ENCODE measurements at regions not wholly inside any gene's neighbourhood (a gene's known extent, or its start where the extent isn't known, plus 50 kb on each side); places are given as distances from the start of the nearest gene placed in this dataset.

GRCh38 chr1:244201750-244202149 lies 150.7 kb downstream of the ZBTB18 start:
- ChIA-PET SMC1A (ENCODE audit: uncharacterized antibody, unreplicated experiment) (interaction anchor here (1.3 kb wide), 1 partner anchor 213 kb away, joined by 3 read pairs; no protein-coding TSS in a partner anchor), CTCF (no interaction called here), RAD21 (ENCODE audit: unreplicated experiment) (no interaction called here), POLR2A (no interaction called here)
- H3K27ac ChIP-seq (ENCODE audit: control insufficient read depth, insufficient read depth) = no peak overlapping the region
- in situ Hi-C loops (cut with MboI) = no loop called here
- FAIRE-seq (no peak), ATAC-seq (no peak), DNase-seq (ENCODE audit: low read depth, low spot score) (no peak)
- WGBS (ENCODE audit: insufficient coverage, insufficient replicate concordance, low lambda C conversion rate, missing lambda C conversion rate) = 19% methylated on average over 8 of the region's 8 CpGs
- H3K4me1 ChIP-seq (ENCODE audit: control insufficient read depth, insufficient read depth, low read length) = no peaks in the 10 kb centered on the region
- TF ChIP-seq SP1 (IDR thresholded peaks at IDR 0.05; ENCODE audit: low read depth, low read length) (no peak), FOXK2 (IDR thresholded peaks at IDR 0.05) (no peak), POLR2AphosphoS2 (IDR thresholded peaks at IDR 0.05; ENCODE audit: low read depth, low read length) (no peak), NFIC (IDR thresholded peaks at IDR 0.05; ENCODE audit: low read depth, low read length) (no peak), ATF7 (IDR thresholded peaks at IDR 0.05; ENCODE audit: low read depth) (no peak), GABPA (IDR thresholded peaks at IDR 0.05; ENCODE audit: low read depth) (no peak)
- no peaks in the 10 kb centered on the region for H3K79me2 ChIP-seq (ENCODE audit: control insufficient read depth, insufficient read depth, low read length)
- H4K20me1 ChIP-seq (ENCODE audit: control insufficient read depth, insufficient read depth) = no peaks in the 10 kb centered on the region
- no TSS peak for BruUV-seq (replicated peaks)
- H3K9ac ChIP-seq (ENCODE audit: control insufficient read depth, insufficient read depth, low read length) = no peak overlapping the region
- H3K9me3 ChIP-seq (replicated peaks; ENCODE audit: control insufficient read depth, insufficient read depth, low read length) = no peaks in the 10 kb centered on the region
- peaks cover 1 to 2% of the 10 kb centered on the region in 2 experiments; a peak in 3 of 4 replicates for H3K27me3 ChIP-seq (replicated peaks in 1 of 2; ENCODE audit: control insufficient read depth in 2 of 2, insufficient read depth in 2 of 2, low read length in 1 of 2)
- no peaks in the 10 kb centered on the region for H3K36me3 ChIP-seq (ENCODE audit: control insufficient read depth in 2 of 2, insufficient read depth in 2 of 2, low read length in 1 of 2)
- no peak overlapping the region for H3K4me3 ChIP-seq
- H3K4me2 ChIP-seq (ENCODE audit: control insufficient read depth, insufficient read depth) = no peak overlapping the region
- H2AFZ ChIP-seq (ENCODE audit: control insufficient read depth, low read depth, low read length) = no peak overlapping the region
- intact Hi-C loops (cut with micrococcal nuclease; ENCODE audit: unreplicated experiment) = no loop called here

- H3K36me3 ChIP-seq (ENCODE audit: control insufficient read depth in 2 of 2, insufficient read depth in 2 of 2, low read length in 1 of 2) = no peaks in the 10 kb centered on the region
- POLR2A ChIA-PET = no interaction called here
- H3K27ac ChIP-seq (ENCODE audit: control insufficient read depth, insufficient read depth) = no peak overlapping the region
- 46% methylated on average over 9 of the region's 9 CpGs for WGBS (ENCODE audit: insufficient coverage, insufficient replicate concordance, low lambda C conversion rate, missing lambda C conversion rate)
- CTCF ChIA-PET = no interaction called here
- no peak overlapping the region for H3K4me3 ChIP-seq
- SMC1A ChIA-PET (ENCODE audit: uncharacterized antibody, unreplicated experiment) = no interaction called here
- DNase-seq (ENCODE audit: low read depth, low spot score) (no peak), FAIRE-seq (no peak), ATAC-seq (no peak)
- no peak overlapping the region for H3K4me2 ChIP-seq (ENCODE audit: control insufficient read depth, insufficient read depth)
- H2AFZ ChIP-seq (ENCODE audit: control insufficient read depth, low read depth, low read length) = no peak overlapping the region
- peaks cover 1 to 2% of the 10 kb centered on the region in 2 experiments; a peak in 3 of 4 replicates for H3K27me3 ChIP-seq (replicated peaks in 1 of 2; ENCODE audit: control insufficient read depth in 2 of 2, insufficient read depth in 2 of 2, low read length in 1 of 2)
- no peaks in the 10 kb centered on the region for H4K20me1 ChIP-seq (ENCODE audit: control insufficient read depth, insufficient read depth)
- intact Hi-C loops (cut with micrococcal nuclease; ENCODE audit: unreplicated experiment) = no loop called here
- no peak overlapping the region for H3K9ac ChIP-seq (ENCODE audit: control insufficient read depth, insufficient read depth, low read length)
- TF ChIP-seq NFYB (IDR thresholded peaks at IDR 0.05; ENCODE audit: insufficient read depth, low read depth, low read length) (no peak), SRF (IDR thresholded peaks at IDR 0.05; ENCODE audit: low read depth in 2 of 2, low read length in 2 of 2) (no peak), STAT1 (conservative IDR thresholded peaks at IDR 0.05) (no peak), IRF4 (IDR thresholded peaks at IDR 0.05; ENCODE audit: low read depth, low read length) (no peak), YBX1 (IDR thresholded peaks at IDR 0.05) (no peak), ETV6 (conservative IDR thresholded peaks at IDR 0.05 in 1 of 2, IDR thresholded peaks at IDR 0.05 in 1 of 2; ENCODE audit: borderline replicate concordance in 1 of 2, low read depth in 1 of 2) (no peak)
- BruUV-seq (replicated peaks) = no TSS peak
- in situ Hi-C loops (cut with MboI) = no loop called here
- RAD21 ChIA-PET (ENCODE audit: unreplicated experiment) = no interaction called here
- no peaks in the 10 kb centered on the region for H3K79me2 ChIP-seq (ENCODE audit: control insufficient read depth, insufficient read depth, low read length)
- no peaks in the 10 kb centered on the region for H3K9me3 ChIP-seq (replicated peaks; ENCODE audit: control insufficient read depth, insufficient read depth, low read length)
- no peaks in the 10 kb centered on the region for H3K4me1 ChIP-seq (ENCODE audit: control insufficient read depth, insufficient read depth, low read length)
Measured at GRCh38 chr1:244204004-244204403, 152.9 kb downstream of the ZBTB18 start.
